Activated gamma-delta T cell treated with anti-CD3 and anti-CD28 coated beads, Interleukin-2, amount 50 U/mL, for 16 hours (primary cell): ENCODE measurements at regions not wholly inside any gene's neighbourhood (a gene's known extent, or its start where the extent isn't known, plus 50 kb on each side); places are given as distances from the start of the nearest gene placed in this dataset.

Experiments
- DNase-seq: peaks from one replicate; pipeline ENCODE4 v3.0.0-alpha.2; 2020; ENCODE audit warnings: low read depth

DNA sequence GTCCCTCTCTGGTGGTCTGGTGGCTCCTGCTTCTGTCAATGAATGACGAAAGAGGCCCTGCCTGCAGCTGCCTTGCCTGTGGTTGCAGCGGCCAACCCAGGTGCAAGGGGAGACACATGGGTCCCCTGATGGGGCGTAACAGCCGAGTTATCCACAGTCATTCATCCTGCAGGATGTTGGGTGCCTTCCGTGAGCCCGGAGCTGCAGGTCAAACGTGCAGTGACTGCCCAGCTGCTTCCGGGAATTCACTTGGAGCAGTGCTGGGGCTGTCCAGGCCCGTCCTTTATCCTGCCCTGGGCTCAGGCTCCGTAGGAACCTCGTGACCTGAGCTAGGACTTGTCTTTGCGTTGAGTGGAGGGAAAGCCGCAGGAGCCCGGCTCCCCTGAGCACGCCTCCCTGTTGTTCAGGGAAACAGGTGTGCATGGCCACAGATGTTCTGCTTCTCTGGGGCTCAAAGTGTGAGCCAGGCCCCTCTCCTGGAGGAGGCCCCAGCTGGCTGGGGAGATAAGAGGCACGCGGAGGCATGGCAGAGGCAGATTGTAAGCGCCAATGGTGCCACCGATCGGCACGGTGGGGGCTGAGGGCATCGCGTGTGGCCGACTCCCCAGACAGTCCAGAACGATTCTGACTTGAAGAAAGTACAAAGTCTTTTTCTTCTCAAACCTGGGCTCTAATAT, 635.4 kb downstream of the BRD1 start:
- DNase-seq, result no peak

GRCh38 chr22:49191506-49191980, 636.1 kb downstream of the BRD1 start:
- no peak for DNase-seq

GRCh38 chr22:49190816-49191505, 636.7 kb downstream of the BRD1 start:
- DNase-seq, result no peak

- no peak for DNase-seq
Observed at GRCh38 chr22:49189871-49190270, 637.8 kb downstream of the BRD1 start.

GRCh38 chr22:49188591-49188990, 639.1 kb downstream of the BRD1 start:
- DNase-seq, result no peak

DNA sequence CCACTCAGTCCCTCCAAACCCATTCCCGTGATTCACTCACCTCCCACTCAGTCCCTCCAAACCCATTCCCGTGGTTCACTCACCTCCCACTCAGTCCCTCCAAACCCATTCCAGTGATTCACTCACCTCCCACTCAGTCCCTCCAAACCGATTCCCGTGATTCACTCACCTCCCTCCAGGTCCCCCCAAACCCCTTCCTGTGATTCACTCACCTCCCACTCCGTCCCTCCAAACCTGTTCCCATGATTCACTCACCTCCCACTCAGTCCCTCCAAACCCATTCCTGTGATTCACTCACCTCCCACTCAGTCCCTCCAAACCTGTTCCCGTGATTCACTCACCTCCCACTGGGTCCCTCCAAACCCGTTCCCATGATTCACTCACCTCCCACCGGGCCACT, 639.6 kb downstream of the BRD1 start:
- no peak for DNase-seq

DNA sequence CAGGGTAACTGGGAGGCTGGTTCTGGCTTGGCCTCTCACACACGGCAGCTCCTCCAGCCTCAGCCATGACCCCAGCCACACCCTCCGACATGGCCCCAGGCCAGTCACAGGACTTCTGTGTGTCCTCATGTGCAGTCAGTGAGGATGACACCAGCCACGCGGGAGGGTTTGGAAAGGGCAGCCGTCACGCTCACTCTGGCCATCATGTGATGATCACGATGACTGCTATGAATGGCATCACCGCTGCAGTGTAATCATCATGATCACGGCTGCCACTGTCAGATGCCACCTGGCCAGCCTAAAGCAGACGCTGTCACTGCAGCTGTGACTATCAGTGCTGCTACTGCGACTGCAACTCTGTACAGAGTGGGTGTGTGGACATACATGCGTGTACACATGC, 640.9 kb downstream of the BRD1 start:
- DNase-seq, result no peak

DNA sequence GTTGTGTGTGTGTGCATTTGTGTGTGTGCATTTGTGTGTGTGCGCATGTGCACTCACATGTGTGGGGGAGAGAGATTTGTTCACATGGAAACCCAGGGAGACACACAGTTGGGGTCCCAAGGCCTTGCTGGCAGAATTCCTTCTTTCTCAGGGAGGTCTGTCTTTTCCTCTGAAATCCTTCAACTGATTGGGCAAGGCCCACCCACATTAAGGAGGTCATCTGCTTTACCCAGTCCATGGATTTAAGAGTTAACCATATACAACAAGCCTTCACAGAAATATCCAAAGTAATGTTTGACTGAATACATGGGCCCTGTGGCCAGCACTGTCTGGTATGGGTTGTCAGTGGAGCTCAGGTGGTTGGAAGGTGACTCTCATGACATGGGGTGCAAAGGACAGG, 641.4 kb downstream of the BRD1 start:
- no peak for DNase-seq

DNA sequence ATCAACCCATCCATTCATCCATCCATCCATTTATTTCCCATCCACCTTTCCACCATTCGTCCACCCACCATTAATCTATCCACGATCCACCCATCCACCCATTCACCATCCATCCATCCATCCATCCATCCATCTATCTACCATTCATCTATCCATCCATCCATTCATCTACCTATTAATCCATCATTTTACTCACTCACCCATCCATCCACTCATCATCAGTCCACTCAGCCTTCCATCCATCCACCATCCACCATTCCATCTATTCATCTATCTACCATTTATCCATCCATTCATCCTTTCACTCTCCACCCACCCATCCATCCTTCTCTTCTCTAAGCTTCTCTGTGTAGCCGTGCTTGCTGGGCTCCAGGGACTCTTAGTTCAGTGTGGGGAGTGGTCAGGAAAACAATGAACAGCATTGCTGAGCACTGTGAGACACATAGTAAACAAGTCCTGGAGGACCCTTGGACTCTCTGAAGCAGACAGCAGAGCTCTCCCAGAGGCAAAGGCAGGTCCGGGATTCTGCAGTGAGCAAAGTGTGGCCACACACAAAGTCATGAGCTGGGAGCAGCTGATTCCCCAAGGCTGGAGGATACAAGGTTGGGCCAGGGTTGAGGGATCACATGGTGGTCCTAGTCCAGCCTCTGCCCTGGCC, 642.2 kb downstream of the BRD1 start:
- DNase-seq, result no peak

DNA sequence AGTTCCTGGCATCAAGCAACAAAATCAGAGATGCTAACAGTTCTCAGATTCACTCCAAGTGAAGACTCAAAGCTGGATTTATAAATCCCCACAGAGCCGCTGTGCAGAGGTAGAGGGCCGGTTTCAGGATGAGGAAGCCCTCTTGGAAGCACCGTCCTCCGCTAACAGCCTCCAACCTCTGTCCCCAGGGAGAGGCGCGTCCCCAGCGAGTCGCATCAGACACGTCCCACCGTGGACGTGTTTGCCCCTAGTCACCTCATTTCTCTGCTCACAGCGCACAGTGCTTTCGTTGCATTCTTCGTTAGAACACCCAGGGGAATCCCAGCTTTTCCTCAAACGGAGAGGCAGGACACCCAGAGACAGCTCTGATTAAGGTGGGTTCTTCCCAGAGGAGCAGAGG, 642.9 kb downstream of the BRD1 start:
- DNase-seq, result no peak

- DNase-seq, result no peak
Observed at GRCh38 chr22:49183826-49184216, 643.9 kb downstream of the BRD1 start.

DNA sequence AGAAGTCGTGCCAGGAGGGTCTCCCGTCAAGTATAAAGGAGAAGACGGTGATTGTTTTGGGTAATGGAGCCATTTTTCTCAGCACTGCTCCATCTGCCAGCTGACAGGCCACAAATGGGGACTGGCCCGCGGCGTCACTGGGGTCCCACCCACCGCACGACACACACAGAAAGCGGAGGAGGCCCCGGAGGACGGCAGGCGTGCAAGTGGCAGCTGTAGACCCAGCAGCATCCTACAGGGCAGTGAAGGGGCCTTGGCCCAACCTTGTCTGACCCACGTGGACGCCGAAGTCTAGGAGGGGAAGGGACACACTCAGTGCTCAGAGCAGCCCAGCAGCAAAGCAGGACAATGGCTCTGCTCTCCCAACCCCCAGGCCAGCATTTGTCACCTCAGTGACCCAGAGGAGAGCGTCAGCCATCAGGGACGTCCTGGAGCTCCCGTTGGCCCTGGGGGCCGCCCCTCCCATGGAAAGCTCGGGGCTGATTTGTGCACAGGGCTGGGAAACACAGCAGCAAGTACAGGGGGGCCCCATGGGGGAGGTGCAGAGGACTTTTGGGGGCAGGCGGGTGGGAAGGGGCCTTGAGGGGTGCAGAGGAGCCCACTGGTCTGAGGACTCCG, 644.4 kb downstream of the BRD1 start:
- DNase-seq, result no peak

- DNase-seq, result no peak
Observed at GRCh38 chr22:49182416-49182815, 645.3 kb downstream of the BRD1 start.

GRCh38 chr22:49181942-49182341, 645.7 kb downstream of the BRD1 start:
- no peak for DNase-seq

- DNase-seq, result no peak
Observed at GRCh38 chr22:49181431-49181830, 646.2 kb downstream of the BRD1 start.

- DNase-seq, result no peak
Observed at GRCh38 chr22:49180683-49181024, 647.0 kb downstream of the BRD1 start.

- no peak for DNase-seq
Observed at GRCh38 chr22:49179886-49180682, 647.6 kb downstream of the BRD1 start.

GRCh38 chr22:49179175-49179574, 648.5 kb downstream of the BRD1 start:
- DNase-seq, result no peak

DNA sequence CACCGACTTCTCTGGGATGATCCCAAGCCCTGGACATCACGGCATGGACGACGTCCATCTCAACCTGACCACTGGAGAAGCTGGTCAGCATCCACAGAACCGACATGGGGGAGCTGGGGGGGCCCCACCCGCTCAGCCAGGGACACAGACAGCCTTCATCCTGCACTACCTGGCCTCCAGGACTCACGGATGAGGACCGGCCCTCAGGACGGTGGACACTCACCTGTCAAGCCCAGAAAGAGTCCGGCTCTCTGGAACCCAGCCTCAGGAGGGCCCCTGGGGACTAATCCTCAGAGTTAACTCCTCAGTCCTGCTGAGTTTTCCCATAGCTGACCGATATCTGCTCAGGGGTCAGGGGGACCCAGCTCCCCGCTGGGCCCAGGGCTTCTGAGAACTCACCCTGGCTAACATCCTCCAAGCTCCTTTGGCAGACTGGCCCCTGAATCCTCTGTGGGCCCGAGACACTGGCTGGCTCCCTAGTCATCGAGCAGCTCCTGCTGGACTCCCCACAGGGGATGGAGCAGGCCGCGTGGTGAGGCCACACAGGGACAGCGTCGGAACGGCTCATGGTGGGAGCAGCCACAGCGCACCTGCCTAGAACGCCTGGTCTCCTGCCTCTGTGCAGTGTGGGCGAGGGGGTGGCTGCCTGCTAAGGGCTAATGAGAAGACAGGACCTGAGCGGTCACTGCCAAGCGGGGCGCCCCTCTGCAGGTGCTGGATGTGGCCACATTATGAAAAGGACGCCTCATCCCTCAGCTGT, 649.2 kb downstream of the BRD1 start:
- no peak for DNase-seq

- no peak for DNase-seq
Observed at GRCh38 chr22:49177666-49178065, 650.0 kb downstream of the BRD1 start.

- no peak for DNase-seq
Observed at GRCh38 chr22:49176956-49177355, 650.7 kb downstream of the BRD1 start.
